IMR-90 (cell line): ENCODE measurements at regions not wholly inside any gene's neighbourhood (a gene's known extent, or its start where the extent isn't known, plus 50 kb on each side); places are given as distances from the start of the nearest gene placed in this dataset.

ENCODE experiments used
- CEBPB ChIP-seq: IDR thresholded peaks from 2 replicates; pipeline ENCODE4 v1.6.1; 2012; ENCODE audit warnings: low read depth, low read length, improper control_type of control experiment
- CHD1 ChIP-seq: IDR thresholded peaks from 2 replicates; pipeline ENCODE4 v1.6.1; 2012; ENCODE audit warnings: low read depth, low read length, improper control_type of control experiment
- CTCF ChIP-seq: conservative IDR thresholded peaks from 2 replicates; pipeline ENCODE4 v1.5.1; 2012; ENCODE audit warnings: mild to moderate bottlenecking, low read depth, low read length, improper control_type of control experiment
- FOS ChIP-seq: fragments of 150-350 bp; IDR thresholded peaks from 2 replicates; pipeline ENCODE4 v1.6.1; 2016; ENCODE audit warnings: low read depth, low read length
- MAZ ChIP-seq: IDR thresholded peaks from 2 replicates; pipeline ENCODE4 v1.6.1; 2012; ENCODE audit warnings: low read depth, mild to moderate bottlenecking, low read length, improper control_type of control experiment, moderate library complexity, borderline replicate concordance
- MXI1 ChIP-seq: IDR thresholded peaks from 2 replicates; pipeline ENCODE4 v1.6.1; 2012; ENCODE audit warnings: low read depth, mild to moderate bottlenecking, low read length, moderate library complexity, borderline replicate concordance
- POLR2A ChIP-seq: IDR thresholded peaks from 2 replicates; pipeline ENCODE4 v1.6.1; 2012; ENCODE audit warnings: mild to moderate bottlenecking, low read depth, low read length
- RCOR1 ChIP-seq: IDR thresholded peaks from 2 replicates; pipeline ENCODE4 v1.6.1; 2012; ENCODE audit warnings: mild to moderate bottlenecking, low read length, improper control_type of control experiment; ENCODE audit not compliant: insufficient replicate concordance
- RFX5 ChIP-seq: IDR thresholded peaks from 2 replicates; pipeline ENCODE4 v1.8.0; 2012; ENCODE audit warnings: low read depth, mild to moderate bottlenecking, low read length, moderate library complexity
- SMC3 ChIP-seq: fragments of 150-350 bp; IDR thresholded peaks from 2 replicates; pipeline ENCODE4 v1.6.1; 2016; ENCODE audit warnings: low read depth, mild to moderate bottlenecking, antibody characterized with exemption, low read length, moderate library complexity
- USF2 ChIP-seq: fragments of 150-350 bp; IDR thresholded peaks from 2 replicates; pipeline ENCODE4 v1.6.1; 2017; ENCODE audit warnings: mild to moderate bottlenecking, antibody characterized with exemption, low read length, low read depth

- TF ChIP-seq CTCF = no peak
- no peak for TF ChIP-seq SMC3
- TF ChIP-seq CEBPB = no peak
- no peak for TF ChIP-seq POLR2A
- no peak for TF ChIP-seq USF2
- no peak for TF ChIP-seq MXI1
- no peak for TF ChIP-seq RFX5
- no peak for TF ChIP-seq MAZ
- no peak for TF ChIP-seq FOS
- no peak for TF ChIP-seq RCOR1
- TF ChIP-seq CHD1 = no peak
These were observed 371.1 kb upstream of the POU3F2 start for GRCh38 chr6:98463038-98464000.
